GM23338 (cell line): ENCODE measurements at regions not wholly inside any gene's neighbourhood (a gene's known extent, or its start where the extent isn't known, plus 50 kb on each side); places are given as distances from the start of the nearest gene placed in this dataset.

Experiments
- ATAC-seq: fragments of 200-7000 bp; cut with Tn5 transposase; 3 replicates; pipeline ENCODE4 v1.9.1; 2020
- DNase-seq: peaks from one replicate; pipeline ENCODE4 v3.0.0-alpha.2; 2015; ENCODE audit warnings: low spot score
- H2AFZ ChIP-seq: fragments of 200-600 bp; sonication (generic); 2 replicates; pipeline ENCODE4 v1.8.0; 2016; ENCODE audit warnings: antibody characterized with exemption, mild to moderate bottlenecking, moderate library complexity
- H3F3A ChIP-seq: fragments of 200-600 bp; sonication (generic); replicated peaks from 2 replicates; pipeline ENCODE4 v1.8.0; 2017; ENCODE audit warnings: antibody characterized with exemption, mixed run types, low read depth
- H3K27ac ChIP-seq: fragments of 200-600 bp; sonication (generic); 2 replicates; pipeline ENCODE4 v1.6.1; 2016; ENCODE audit warnings: low read depth
- H3K27me3 ChIP-seq: fragments of 200-600 bp; sonication (generic); 2 replicates; pipeline ENCODE4 v1.8.0; 2016; ENCODE audit warnings: mild to moderate bottlenecking, mixed run types, moderate library complexity; ENCODE audit not compliant: insufficient read depth
- H3K36me3 ChIP-seq: fragments of 200-600 bp; sonication (generic); 2 replicates; pipeline ENCODE4 v1.8.0; 2016; ENCODE audit warnings: mild to moderate bottlenecking; ENCODE audit not compliant: insufficient read depth
- H3K4me1 ChIP-seq: fragments of 200-600 bp; sonication (generic); 2 replicates; pipeline ENCODE4 v1.8.0; 2016; ENCODE audit warnings: mild to moderate bottlenecking, moderate library complexity; ENCODE audit not compliant: insufficient read depth
- H3K4me2 ChIP-seq: fragments of 200-600 bp; sonication (generic); 2 replicates; pipeline ENCODE4 v1.7.1; 2017; ENCODE audit warnings: mixed run types
- H3K4me3 ChIP-seq: fragments of 200-600 bp; sonication (generic); 2 replicates; pipeline ENCODE4 v1.6.1; 2016; ENCODE audit warnings: mixed run types
- H3K79me2 ChIP-seq: fragments of 200-600 bp; sonication (generic); replicated peaks from 2 replicates; pipeline ENCODE4 v1.8.0; 2017; ENCODE audit warnings: mild to moderate bottlenecking; ENCODE audit not compliant: insufficient read depth
- H3K9me2 ChIP-seq: fragments of 200-600 bp; sonication (generic); 2 replicates; pipeline ENCODE4 v1.8.0; 2017; ENCODE audit not compliant: insufficient read depth
- H4K20me1 ChIP-seq: fragments of 200-600 bp; sonication (generic); replicated peaks from 2 replicates; pipeline ENCODE4 v1.8.0; 2017; ENCODE audit warnings: mild to moderate bottlenecking; ENCODE audit not compliant: insufficient read depth
- H3K27ac Mint-ChIP-seq: 2 replicates; pipeline ENCODE4 v1.8.0; 2020; ENCODE audit warnings: inconsistent platforms, mild to moderate bottlenecking, moderate library complexity, mixed read lengths
- H3K27me3 Mint-ChIP-seq: 3 replicates; pipeline ENCODE4 v1.8.0; 2022; ENCODE audit warnings: low read depth, mild to moderate bottlenecking, moderate library complexity, mixed read lengths, inconsistent platforms; ENCODE audit not compliant: insufficient read depth, poor library complexity
- H3K36me3 Mint-ChIP-seq: 3 replicates; pipeline ENCODE4 v1.8.0; 2021; ENCODE audit warnings: low read depth, mild to moderate bottlenecking, inconsistent platforms, moderate library complexity, mixed read lengths
- H3K4me1 Mint-ChIP-seq: 3 replicates; pipeline ENCODE4 v1.8.0; 2020; ENCODE audit warnings: mild to moderate bottlenecking, inconsistent platforms, mixed read lengths
- H3K4me3 Mint-ChIP-seq: 3 replicates; pipeline ENCODE4 v1.8.0; 2021; ENCODE audit warnings: moderate library complexity, mild to moderate bottlenecking, inconsistent platforms, mixed read lengths
- H3K9me3 Mint-ChIP-seq: 3 replicates; pipeline ENCODE4 v1.8.0; 2020; ENCODE audit warnings: moderate library complexity, mild to moderate bottlenecking, inconsistent platforms, mixed read lengths
- CREB1 ChIP-seq: fragments of 250-450 bp; sonication (Bioruptor Pico); IDR thresholded peaks from 2 replicates; pipeline ENCODE4 v1.5.0; 2020; ENCODE audit warnings: low read depth, mild to moderate bottlenecking, moderate library complexity
- CTCF ChIP-seq, 2 experiments: fragments of 200-600 bp in 1 of 2; sonication (generic) in 1 of 2; conservative IDR thresholded peaks; 2 replicates each; pipeline versions ENCODE4 v1.5.1 to v1.6.1; 2016 to 2017; ENCODE audit warnings: antibody characterized with exemption in 2 of 2, low read depth in 2 of 2, mild to moderate bottlenecking in 2 of 2, moderate library complexity in 1 of 2
- ETS1 ChIP-seq: IDR thresholded peaks from 2 replicates; pipeline ENCODE4 v1.6.1; 2016; ENCODE audit warnings: antibody characterized with exemption
- EZH2 ChIP-seq: fragments of 200-600 bp; sonication (generic); IDR thresholded peaks from one replicate; pipeline ENCODE4 v1.8.0; 2017; ENCODE audit warnings: antibody characterized with exemption, mild to moderate bottlenecking, low read depth; ENCODE audit not compliant: unreplicated experiment
- EZH2phosphoT487 ChIP-seq: fragments of 200-600 bp; sonication (generic); IDR thresholded peaks from one replicate; pipeline ENCODE4 v1.8.1; 2018; ENCODE audit warnings: antibody characterized with exemption; ENCODE audit not compliant: unreplicated experiment
- JUNB ChIP-seq: IDR thresholded peaks from one replicate; pipeline ENCODE4 v1.6.1; 2016; ENCODE audit warnings: antibody characterized with exemption; ENCODE audit not compliant: unreplicated experiment
- NANOG ChIP-seq: IDR thresholded peaks from 2 replicates; pipeline ENCODE4 v1.6.1; 2016; ENCODE audit warnings: antibody characterized with exemption, borderline replicate concordance
- POLR2AphosphoS5 ChIP-seq: IDR thresholded peaks from 2 replicates; pipeline ENCODE4 v1.6.1; 2016; ENCODE audit warnings: antibody characterized with exemption, low read depth
- REST ChIP-seq: IDR thresholded peaks from one replicate; pipeline ENCODE4 v1.6.1; 2018; ENCODE audit warnings: antibody characterized with exemption; ENCODE audit not compliant: unreplicated experiment
- STAT1 ChIP-seq: IDR thresholded peaks from one replicate; pipeline ENCODE4 v1.6.1; 2016; ENCODE audit warnings: antibody characterized with exemption; ENCODE audit not compliant: unreplicated experiment
- ZNF114 ChIP-seq: fragments of 250-450 bp; sonication (Bioruptor Pico); IDR thresholded peaks from 2 replicates; pipeline ENCODE4 v1.5.0; 2020; ENCODE audit warnings: mild to moderate bottlenecking, moderate library complexity
- ZNF331 ChIP-seq: fragments of 250-450 bp; sonication (Bioruptor Pico); IDR thresholded peaks from 2 replicates; pipeline ENCODE4 v1.5.0; 2020; ENCODE audit warnings: low read depth, mild to moderate bottlenecking, moderate library complexity
- ZNF462 ChIP-seq: fragments of 250-450 bp; sonication (Bioruptor Pico); IDR thresholded peaks from 2 replicates; pipeline ENCODE4 v1.5.0; 2020; ENCODE audit warnings: mild to moderate bottlenecking, moderate library complexity

GRCh38 chr2:128370468-128371247, 52.0 kb upstream of the HS6ST1 start:
- Histone ChIP-seq H3K36me3 (no peaks in the 10 kb centered on the region), H3K27me3 (no peaks in the 10 kb centered on the region), H4K20me1 (no peaks in the 10 kb centered on the region), H3F3A (no peaks in the 10 kb centered on the region), H3K27ac (no peak overlapping the region), H3K4me1 (peaks cover 6% of the 10 kb centered on the region), H3K4me2 (no peak overlapping the region), H3K79me2 (no peaks in the 10 kb centered on the region), H3K9me2 (no peaks in the 10 kb centered on the region), H2AFZ (no peak overlapping the region), H3K4me3 (no peak overlapping the region)
- H3K9me3 Mint-ChIP-seq, result no peaks in the 10 kb centered on the region; the same call in 2 of the 3 replicates
- no peak overlapping the region for H3K27ac Mint-ChIP-seq
- H3K36me3 Mint-ChIP-seq, result peaks cover 3% of the 10 kb centered on the region; the same call in 2 of the 3 replicates
- no peak overlapping the region for H3K4me3 Mint-ChIP-seq
- ATAC-seq (no peak), DNase-seq (no peak)
- peaks cover 14% of the 10 kb centered on the region for H3K4me1 Mint-ChIP-seq
- peaks cover 27% of the 10 kb centered on the region for H3K27me3 Mint-ChIP-seq
- no peak for TF ChIP-seq EZH2
- TF ChIP-seq ETS1, result no peak
- TF ChIP-seq STAT1, result no peak
- TF ChIP-seq JUNB, result no peak
- TF ChIP-seq EZH2phosphoT487, result no peak
- no peak for TF ChIP-seq CREB1 (CRISPR knock-in tag)
- TF ChIP-seq POLR2AphosphoS5, result no peak
- no peak for TF ChIP-seq CTCF (conservative IDR thresholded peaks at IDR 0.05; ENCODE audit: low read depth in 2 of 2)
- TF ChIP-seq ZNF114 (CRISPR knock-in tag), result no peak
- no peak for TF ChIP-seq REST
- TF ChIP-seq NANOG, result no peak
- no peak for TF ChIP-seq ZNF331 (CRISPR knock-in tag)
- TF ChIP-seq ZNF462 (CRISPR knock-in tag), result no peak
